DMS53 (cell line): ENCODE measurements at regions not wholly inside any gene's neighbourhood (a gene's known extent, or its start where the extent isn't known, plus 50 kb on each side); places are given as distances from the start of the nearest gene placed in this dataset.
A peak's percentile ranks its signal among the peaks of the same experiment; 100 is the strongest.

Experiments used
- DNase-seq: peaks from one replicate; lab custom pipeline; 2025; lab: John Stamatoyannopoulos, UW

GRCh38 chr12:127745469-127746212 is 521.3 kb upstream of the TMEM132C start:
- DNase-seq: no peak

GRCh38 chr12:127749416-127749815 is 517.6 kb upstream of the TMEM132C start:
- DNase-seq: no peak

DNA sequence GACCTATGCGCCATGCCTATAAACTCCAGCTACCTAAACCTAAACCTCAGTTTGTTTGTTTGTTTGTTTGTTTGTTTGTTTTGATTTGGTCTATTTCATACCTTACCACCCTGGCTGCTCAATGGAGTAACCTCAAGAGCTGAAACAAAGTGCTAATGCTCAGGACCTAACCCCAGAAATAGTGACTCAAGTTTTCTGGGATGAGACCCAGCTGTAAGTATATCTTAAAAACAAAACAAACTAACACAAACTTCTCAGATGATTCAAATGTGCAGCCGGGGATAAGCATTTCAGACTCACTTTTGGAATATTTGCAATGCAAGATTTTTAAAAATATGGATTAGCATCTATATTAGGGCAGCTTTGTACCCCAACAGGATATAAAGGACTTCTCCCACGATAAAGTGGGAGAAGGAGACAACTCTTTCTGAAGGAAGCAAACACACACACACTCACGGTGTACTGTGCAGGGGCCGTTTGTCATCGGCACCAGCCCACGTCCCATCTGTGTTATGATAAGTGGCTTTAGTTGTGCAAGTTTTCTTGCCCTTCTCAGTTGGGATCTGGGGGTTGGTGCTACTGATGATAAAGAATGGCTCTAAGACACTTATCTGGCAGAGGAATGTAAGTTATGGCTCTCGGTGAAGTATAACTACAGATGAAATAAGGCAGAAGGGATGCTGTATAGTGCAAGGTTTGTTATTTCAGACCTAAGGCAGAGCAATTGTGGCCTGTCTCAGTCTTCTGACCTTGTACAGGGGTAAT is 516.7 kb upstream of the TMEM132C start:
- DNase-seq: no peak

- DNase-seq: no peak
These were observed 514.2 kb upstream of the TMEM132C start for GRCh38 chr12:127752802-127753201.

DNA sequence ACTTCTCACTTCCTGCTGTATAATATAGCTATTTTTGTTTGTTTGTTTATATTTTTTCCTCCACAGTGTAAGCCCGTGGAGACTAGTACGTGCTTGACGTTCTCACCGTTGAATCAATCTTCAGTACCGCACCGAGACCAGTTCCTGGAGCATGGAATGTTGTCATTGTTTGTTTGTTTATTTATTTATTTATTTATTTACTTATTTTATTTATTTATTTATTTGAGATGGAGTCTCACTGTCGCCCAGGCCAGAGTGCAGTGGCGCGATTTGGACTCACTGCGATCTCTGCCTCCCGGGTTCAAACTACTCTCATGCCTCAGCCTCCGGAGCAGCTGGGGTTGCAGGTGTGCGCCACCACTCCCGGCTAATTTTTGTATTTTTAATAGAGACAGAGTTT is 506.6 kb upstream of the TMEM132C start:
- no peak for DNase-seq

GRCh38 chr12:127760996-127761395 is 506.0 kb upstream of the TMEM132C start:
- no peak for DNase-seq

GRCh38 chr12:127761880-127762279 is 505.1 kb upstream of the TMEM132C start:
- no peak for DNase-seq

GRCh38 chr12:127767656-127768055 is 499.3 kb upstream of the TMEM132C start:
- DNase-seq: no peak

GRCh38 chr12:127770118-127770517 is 496.9 kb upstream of the TMEM132C start:
- DNase-seq: no peak

DNA sequence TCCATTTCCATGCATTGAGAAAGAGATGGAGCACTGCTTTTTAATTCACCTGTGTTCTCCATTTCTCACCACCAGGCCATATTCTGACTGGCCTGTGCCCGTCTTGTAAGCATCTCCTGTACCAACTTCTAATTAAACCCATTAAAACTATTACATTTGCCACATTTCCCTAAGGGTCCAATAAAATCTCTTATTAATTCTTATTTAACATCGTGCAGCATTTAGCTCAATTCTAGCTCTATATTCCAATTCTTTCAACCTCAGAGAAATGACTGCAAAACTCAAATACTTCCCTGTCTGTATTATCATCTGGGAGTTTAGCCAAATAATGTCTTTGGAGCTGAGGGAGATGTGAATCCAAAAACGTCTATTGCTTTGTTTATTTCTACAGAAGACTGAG is 495.4 kb upstream of the TMEM132C start:
- DNase-seq: no peak

- DNase-seq: peak; percentile 37
These were observed 493.4 kb upstream of the TMEM132C start for GRCh38 chr12:127773520-127773919.

GRCh38 chr12:127774828-127775227 is 492.1 kb upstream of the TMEM132C start:
- no peak for DNase-seq

GRCh38 chr12:127779301-127780045 is 487.5 kb upstream of the TMEM132C start:
- no peak for DNase-seq

- no peak for DNase-seq
These were observed 486.1 kb upstream of the TMEM132C start for GRCh38 chr12:127780881-127781280.

DNA sequence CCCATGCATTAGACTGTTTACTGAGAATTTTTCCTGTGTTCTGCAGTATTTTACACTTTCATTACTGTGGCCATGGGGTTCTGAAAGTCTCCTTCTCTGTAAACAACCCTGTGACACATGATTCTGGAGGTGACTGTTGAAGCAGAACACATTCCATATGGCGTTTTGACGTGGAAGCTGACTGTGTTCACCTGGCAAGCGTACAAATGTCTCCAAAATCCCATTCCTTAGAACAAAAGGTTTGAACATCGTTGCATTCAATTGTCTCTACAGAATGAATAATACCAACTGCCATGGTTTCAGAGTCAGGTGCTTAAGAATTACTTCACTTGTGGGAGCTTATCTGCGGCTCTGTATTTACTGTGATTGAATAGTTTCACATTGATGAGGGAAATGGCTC is 485.6 kb upstream of the TMEM132C start:
- no peak for DNase-seq

DNA sequence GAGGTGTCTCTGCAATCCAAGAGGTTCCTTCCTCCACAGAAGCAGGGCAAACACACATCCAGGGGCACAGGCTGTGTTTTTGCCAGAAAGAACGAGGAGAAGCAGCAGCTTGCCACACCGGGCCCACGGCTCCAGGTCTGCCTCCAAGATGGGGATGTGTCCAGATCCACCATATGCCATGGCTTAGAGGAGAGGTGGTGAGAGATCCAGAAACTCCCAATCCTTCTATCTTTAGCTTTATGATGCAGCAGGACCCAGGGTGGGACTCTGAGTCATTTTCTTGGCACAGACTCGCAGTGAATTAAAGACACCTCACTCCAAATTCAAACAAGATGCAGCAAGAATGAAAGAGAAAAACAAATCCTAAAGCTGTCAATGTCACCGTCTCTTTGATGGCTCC is 481.4 kb upstream of the TMEM132C start:
- DNase-seq: no peak

DNA sequence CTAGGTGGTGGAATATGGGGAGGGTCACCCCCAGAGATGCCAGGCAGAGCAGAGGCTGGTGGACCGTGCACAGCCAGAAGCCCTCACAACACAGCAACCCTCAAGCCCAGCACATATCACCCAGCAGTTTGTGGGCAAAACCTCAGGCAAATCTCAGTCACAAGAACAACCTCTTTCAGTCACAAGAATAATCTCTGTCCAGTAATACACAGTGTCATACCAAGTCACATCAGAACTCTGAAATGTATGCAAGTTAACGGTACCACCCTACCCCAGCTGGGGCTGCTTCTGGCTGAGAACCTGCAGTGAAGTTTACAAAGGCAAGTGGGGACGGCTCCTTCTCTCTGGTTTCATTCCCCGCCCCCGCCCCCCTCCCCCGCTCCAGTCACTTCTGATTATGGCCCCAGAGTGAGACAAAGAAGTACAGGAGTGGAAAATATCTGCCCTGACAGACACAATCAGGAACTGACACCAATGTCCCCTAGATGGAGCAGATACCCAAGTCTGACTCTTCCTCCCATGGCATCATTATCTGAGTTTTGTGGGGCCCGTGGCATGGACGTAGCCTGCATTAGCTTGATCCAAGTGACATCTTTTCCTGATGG is 480.9 kb upstream of the TMEM132C start:
- no peak for DNase-seq

- no peak for DNase-seq
These were observed 479.4 kb upstream of the TMEM132C start for GRCh38 chr12:127787544-127787943.

DNA sequence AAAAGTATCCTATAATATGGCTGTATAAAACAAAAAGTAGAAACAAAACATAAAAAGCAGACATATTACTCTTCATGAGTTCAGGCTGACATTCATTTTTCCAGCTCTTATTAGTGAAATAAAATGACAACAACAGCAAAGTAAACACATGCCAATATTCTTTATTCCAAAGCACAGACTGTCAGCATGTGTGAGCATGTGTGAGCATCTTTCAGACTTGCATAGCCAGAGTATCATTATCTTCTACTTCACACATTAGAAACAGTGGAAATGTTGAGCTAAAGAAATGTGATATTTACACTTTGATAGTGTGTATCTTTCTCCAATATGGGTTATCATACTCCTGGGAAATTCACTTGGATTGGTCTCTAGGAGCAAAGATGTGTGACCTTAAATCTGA is 476.6 kb upstream of the TMEM132C start:
- no peak for DNase-seq

GRCh38 chr12:127791217-127791616 is 475.8 kb upstream of the TMEM132C start:
- DNase-seq: no peak

GRCh38 chr12:127797918-127798317 is 469.1 kb upstream of the TMEM132C start:
- no peak for DNase-seq

GRCh38 chr12:127802271-127802670 is 464.7 kb upstream of the TMEM132C start:
- DNase-seq: no peak
